HG03575 (cell line): ENCODE measurements at regions not wholly inside any gene's neighbourhood (a gene's known extent, or its start where the extent isn't known, plus 50 kb on each side); places are given as distances from the start of the nearest gene placed in this dataset.

ENCODE experiments used
- ATAC-seq: cut with Tn5 transposase; IDR thresholded peaks from one replicate; pipeline ENCODE4 v1.9.1; 2021; ENCODE audit not compliant: unreplicated experiment, insufficient number of reproducible peaks, low FRiP score; ENCODE audit errors: extremely low read depth

GRCh38 chr13:88136098-88136790 lies 465.1 kb downstream of the SLITRK5 start:
- no peak for ATAC-seq

GRCh38 chr13:88142653-88143052 lies 471.5 kb downstream of the SLITRK5 start:
- no peak for ATAC-seq

- no peak for ATAC-seq
Observed at GRCh38 chr13:88144580-88144979, 473.4 kb downstream of the SLITRK5 start.

GRCh38 chr13:88153353-88153752 lies 482.2 kb downstream of the SLITRK5 start:
- ATAC-seq, result no peak

GRCh38 chr13:88154001-88154400 lies 482.8 kb downstream of the SLITRK5 start:
- ATAC-seq, result no peak

GRCh38 chr13:88162076-88162702 lies 491.0 kb downstream of the SLITRK5 start:
- ATAC-seq, result no peak

GRCh38 chr13:88176231-88176630 lies 505.1 kb downstream of the SLITRK5 start:
- ATAC-seq, result no peak

GRCh38 chr13:88183440-88183839 lies 512.3 kb downstream of the SLITRK5 start:
- ATAC-seq, result no peak

GRCh38 chr13:88188986-88189385 lies 517.8 kb downstream of the SLITRK5 start:
- no peak for ATAC-seq

GRCh38 chr13:88189728-88190127 lies 518.6 kb downstream of the SLITRK5 start:
- ATAC-seq, result no peak

- no peak for ATAC-seq
Observed at GRCh38 chr13:88196106-88196505, 524.9 kb downstream of the SLITRK5 start.

GRCh38 chr13:88217372-88217771 lies 546.2 kb downstream of the SLITRK5 start:
- no peak for ATAC-seq

GRCh38 chr13:88217883-88218282 lies 546.7 kb downstream of the SLITRK5 start:
- ATAC-seq, result no peak

GRCh38 chr13:88223958-88224357 lies 552.8 kb downstream of the SLITRK5 start:
- no peak for ATAC-seq

GRCh38 chr13:88235441-88235840 lies 564.3 kb downstream of the SLITRK5 start:
- no peak for ATAC-seq

GRCh38 chr13:88246239-88246638 lies 575.1 kb downstream of the SLITRK5 start:
- ATAC-seq, result no peak

- ATAC-seq, result no peak
Observed at GRCh38 chr13:88248393-88248792, 577.2 kb downstream of the SLITRK5 start.

- no peak for ATAC-seq
Observed at GRCh38 chr13:88257706-88258105, 586.5 kb downstream of the SLITRK5 start.

GRCh38 chr13:88263808-88264207 lies 592.6 kb downstream of the SLITRK5 start:
- ATAC-seq, result no peak

GRCh38 chr13:88281841-88282240 lies 610.7 kb downstream of the SLITRK5 start:
- no peak for ATAC-seq

- no peak for ATAC-seq
Observed at GRCh38 chr13:88285329-88285728, 614.2 kb downstream of the SLITRK5 start.
